GM19193 (cell line): ENCODE measurements at regions not wholly inside any gene's neighbourhood (a gene's known extent, or its start where the extent isn't known, plus 50 kb on each side); places are given as distances from the start of the nearest gene placed in this dataset.

Experiments
- POLR2A ChIP-seq: IDR thresholded peaks from 4 replicates; pipeline ENCODE4 v1.6.1; 2011; ENCODE audit not compliant: insufficient read depth, insufficient read length; ENCODE audit errors: extremely low read depth

- TF ChIP-seq POLR2A: no peak
Observed at GRCh38 chr13:73370066-73370465, 311.3 kb downstream of the KLF5 start.

GRCh38 chr13:73369095-73369494 lies 310.3 kb downstream of the KLF5 start:
- TF ChIP-seq POLR2A: no peak

- no peak for TF ChIP-seq POLR2A
Observed at GRCh38 chr13:73368608-73369007, 309.8 kb downstream of the KLF5 start.

GRCh38 chr13:73367886-73368285 lies 309.1 kb downstream of the KLF5 start:
- TF ChIP-seq POLR2A: no peak

- TF ChIP-seq POLR2A: no peak
Observed at GRCh38 chr13:73366241-73366640, 307.4 kb downstream of the KLF5 start.

- no peak for TF ChIP-seq POLR2A
Observed at GRCh38 chr13:73365681-73366080, 306.9 kb downstream of the KLF5 start.

GRCh38 chr13:73365252-73365651 lies 306.4 kb downstream of the KLF5 start:
- TF ChIP-seq POLR2A: no peak

- TF ChIP-seq POLR2A: no peak
Observed at GRCh38 chr13:73364736-73365135, 305.9 kb downstream of the KLF5 start.

- TF ChIP-seq POLR2A: no peak
Observed at GRCh38 chr13:73358606-73359095, 299.8 kb downstream of the KLF5 start.

- TF ChIP-seq POLR2A: no peak
Observed at GRCh38 chr13:73355134-73355533, 296.3 kb downstream of the KLF5 start.

GRCh38 chr13:73351730-73352129 lies 292.9 kb downstream of the KLF5 start:
- no peak for TF ChIP-seq POLR2A

- TF ChIP-seq POLR2A: no peak
Observed at GRCh38 chr13:73341748-73342147, 282.9 kb downstream of the KLF5 start.

- TF ChIP-seq POLR2A: no peak
Observed at GRCh38 chr13:73340069-73340468, 281.3 kb downstream of the KLF5 start.

GRCh38 chr13:73339086-73339485 lies 280.3 kb downstream of the KLF5 start:
- TF ChIP-seq POLR2A: no peak

GRCh38 chr13:73338389-73338788 lies 279.6 kb downstream of the KLF5 start:
- TF ChIP-seq POLR2A: no peak

- no peak for TF ChIP-seq POLR2A
Observed at GRCh38 chr13:73337532-73337931, 278.7 kb downstream of the KLF5 start.

- no peak for TF ChIP-seq POLR2A
Observed at GRCh38 chr13:73336773-73337172, 278.0 kb downstream of the KLF5 start.
